Breast epithelium (tissue), 3 donors: ENCODE measurements at regions not wholly inside any gene's neighbourhood (a gene's known extent, or its start where the extent isn't known, plus 50 kb on each side); places are given as distances from the start of the nearest gene placed in this dataset.

Source experiments
- POLR2A ChIP-seq: fragments of 450-650 bp; IDR thresholded peaks from one replicate; pipeline ENCODE4 v1.6.1; 2016; ENCODE audit warnings: antibody characterized with exemption, mild to moderate bottlenecking, moderate library complexity
- POLR2AphosphoS5 ChIP-seq, 3 donors: sonication (generic); formaldehyde crosslinking; IDR thresholded peaks; one replicate each; pipeline ENCODE4 v1.6.1; 2017; ENCODE audit warnings: antibody characterized with exemption in 3 of 3
- TF ChIP-seq, protein P1 (sequence below), 3 donors: fragments of 450-650 bp; IDR thresholded peaks; one replicate each; pipeline ENCODE4 v1.5.1; 2016 to 2017; ENCODE audit warnings: antibody characterized with exemption in 3 of 3, mild to moderate bottlenecking in 3 of 3, moderate library complexity in 3 of 3

DNA sequence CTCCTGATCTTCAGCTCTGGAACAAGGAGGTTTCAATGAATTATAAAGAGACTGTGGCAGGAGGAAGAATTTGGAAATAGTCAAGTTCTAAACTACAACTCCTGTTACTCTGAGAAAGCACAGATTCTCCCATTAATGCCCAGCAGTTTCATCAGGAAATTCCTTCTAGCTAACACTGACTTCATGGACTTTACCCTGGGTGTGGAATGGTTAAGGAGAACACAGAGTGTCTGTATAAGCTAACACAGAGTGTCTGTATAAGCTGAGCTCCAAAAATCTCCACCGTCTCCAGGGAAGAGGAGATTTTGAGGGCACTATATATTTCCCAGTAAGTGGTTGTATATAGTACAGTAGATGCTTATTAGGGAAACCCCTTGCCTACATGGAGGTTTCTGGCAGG lies 675.5 kb downstream of the XPNPEP1 start:
- TF ChIP-seq, protein P1, sequence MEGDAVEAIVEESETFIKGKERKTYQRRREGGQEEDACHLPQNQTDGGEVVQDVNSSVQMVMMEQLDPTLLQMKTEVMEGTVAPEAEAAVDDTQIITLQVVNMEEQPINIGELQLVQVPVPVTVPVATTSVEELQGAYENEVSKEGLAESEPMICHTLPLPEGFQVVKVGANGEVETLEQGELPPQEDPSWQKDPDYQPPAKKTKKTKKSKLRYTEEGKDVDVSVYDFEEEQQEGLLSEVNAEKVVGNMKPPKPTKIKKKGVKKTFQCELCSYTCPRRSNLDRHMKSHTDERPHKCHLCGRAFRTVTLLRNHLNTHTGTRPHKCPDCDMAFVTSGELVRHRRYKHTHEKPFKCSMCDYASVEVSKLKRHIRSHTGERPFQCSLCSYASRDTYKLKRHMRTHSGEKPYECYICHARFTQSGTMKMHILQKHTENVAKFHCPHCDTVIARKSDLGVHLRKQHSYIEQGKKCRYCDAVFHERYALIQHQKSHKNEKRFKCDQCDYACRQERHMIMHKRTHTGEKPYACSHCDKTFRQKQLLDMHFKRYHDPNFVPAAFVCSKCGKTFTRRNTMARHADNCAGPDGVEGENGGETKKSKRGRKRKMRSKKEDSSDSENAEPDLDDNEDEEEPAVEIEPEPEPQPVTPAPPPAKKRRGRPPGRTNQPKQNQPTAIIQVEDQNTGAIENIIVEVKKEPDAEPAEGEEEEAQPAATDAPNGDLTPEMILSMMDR (IDR thresholded peaks at IDR 0.05) = no peak
- TF ChIP-seq POLR2AphosphoS5 (IDR thresholded peaks at IDR 0.05) (no peak), POLR2A (no peak)
